Stimulated activated CD4-positive, alpha-beta T cell treated with anti-CD3 and anti-CD28 coated beads, Interleukin-15, amount 100 ng/mL, for 48 hours (primary cell): ENCODE measurements at regions not wholly inside any gene's neighbourhood (a gene's known extent, or its start where the extent isn't known, plus 50 kb on each side); places are given as distances from the start of the nearest gene placed in this dataset.

Experiments
- DNase-seq, 2 donors: peaks; one replicate each; pipeline ENCODE4 v3.0.0-alpha.2; 2020; ENCODE audit warnings: low read depth in 2 of 2

GRCh38 chr10:88082806-88083596 lies 219.6 kb downstream of the PTEN start:
- DNase-seq: no peak

GRCh38 chr10:88083597-88083989 lies 220.2 kb downstream of the PTEN start:
- no peak for DNase-seq

GRCh38 chr10:88086187-88086960 lies 222.9 kb downstream of the PTEN start:
- DNase-seq: no peak

- DNase-seq: no peak
Measured at GRCh38 chr10:88088441-88089340, 225.3 kb downstream of the PTEN start.

GRCh38 chr10:88089498-88089897 lies 226.1 kb downstream of the PTEN start:
- DNase-seq: no peak

- DNase-seq: no peak
Measured at GRCh38 chr10:88090568-88091214, 227.3 kb downstream of the PTEN start.

GRCh38 chr10:88091490-88092061 lies 228.2 kb downstream of the PTEN start:
- DNase-seq: peak; percentile 72 to 77

GRCh38 chr10:88092265-88092664 lies 228.8 kb downstream of the PTEN start:
- no peak for DNase-seq

- DNase-seq: no peak
Measured at GRCh38 chr10:88092973-88093372, 229.5 kb downstream of the PTEN start.

GRCh38 chr10:88094795-88095194 lies 231.4 kb downstream of the PTEN start:
- no peak for DNase-seq

- no peak for DNase-seq
Measured at GRCh38 chr10:88095223-88095721, 231.8 kb downstream of the PTEN start.

- DNase-seq: no peak
Measured at GRCh38 chr10:88095778-88096431, 232.5 kb downstream of the PTEN start.

- no peak for DNase-seq
Measured at GRCh38 chr10:88097092-88097516, 233.7 kb downstream of the PTEN start.

GRCh38 chr10:88097536-88097935 lies 234.1 kb downstream of the PTEN start:
- no peak for DNase-seq

GRCh38 chr10:88100281-88100680 lies 236.9 kb downstream of the PTEN start:
- DNase-seq: no peak

- no peak for DNase-seq
Measured at GRCh38 chr10:88101666-88102065, 238.2 kb downstream of the PTEN start.

GRCh38 chr10:88103576-88103975 lies 240.2 kb downstream of the PTEN start:
- no peak for DNase-seq

- no peak for DNase-seq
Measured at GRCh38 chr10:88104223-88104622, 240.8 kb downstream of the PTEN start.

- DNase-seq: no peak
Measured at GRCh38 chr10:88106366-88106765, 242.9 kb downstream of the PTEN start.

GRCh38 chr10:88107296-88108097 lies 244.1 kb downstream of the PTEN start:
- DNase-seq: no peak
